Small intestine (tissue), 7 donors: ENCODE measurements at regions not wholly inside any gene's neighbourhood (a gene's known extent, or its start where the extent isn't known, plus 50 kb on each side); places are given as distances from the start of the nearest gene placed in this dataset.

ENCODE experiments used
- DNase-seq, 2 donors: peaks; one replicate each; pipeline versions ENCODE4 v3.0.0 to v3.0.0-alpha.2; 2013
- FAIRE-seq: peaks from 2 replicates; lab custom pipeline; 2012; peaks lifted over from hg19 to GRCh38; lab: Jason Lieb, UNC
- H3K27ac ChIP-seq, 3 donors: one replicate each; pipeline ENCODE4 v1.5.1; 2013; ENCODE audit warnings: low read length in 2 of 3, mild to moderate bottlenecking in 2 of 3, control low read depth in 1 of 3, inconsistent platforms in 1 of 3, low read depth in 1 of 3, moderate library complexity in 1 of 3
- H3K27me3 ChIP-seq, 3 donors: one replicate each; pipeline ENCODE4 v1.6.1; 2013; ENCODE audit warnings: low read length in 3 of 3, inconsistent platforms in 1 of 3; ENCODE audit not compliant: control insufficient read depth in 3 of 3, insufficient read depth in 3 of 3
- H3K36me3 ChIP-seq, 3 donors: one replicate each; pipeline ENCODE4 v1.6.1; 2013; ENCODE audit warnings: low read length in 3 of 3, inconsistent platforms in 1 of 3, low read depth in 1 of 3, mild to moderate bottlenecking in 1 of 3, moderate library complexity in 1 of 3; ENCODE audit not compliant: control insufficient read depth in 3 of 3, insufficient read depth in 2 of 3
- H3K4me1 ChIP-seq, 3 donors: one replicate each; pipeline ENCODE4 v1.6.1; 2013; ENCODE audit warnings: low read length in 2 of 3, inconsistent platforms in 1 of 3, low read depth in 1 of 3, mild to moderate bottlenecking in 1 of 3, moderate library complexity in 1 of 3; ENCODE audit not compliant: control insufficient read depth in 3 of 3, insufficient read depth in 2 of 3
- H3K4me3 ChIP-seq, 3 donors: one replicate each; pipeline ENCODE4 v1.5.1; 2013; ENCODE audit warnings: low read length in 3 of 3, control low read depth in 1 of 3, inconsistent platforms in 1 of 3, low read depth in 1 of 3, mild to moderate bottlenecking in 1 of 3, moderate library complexity in 1 of 3
- H3K9me3 ChIP-seq, 2 donors: one replicate each; pipeline ENCODE4 v1.6.1; 2013; ENCODE audit warnings: low read depth in 1 of 2, low read length in 1 of 2; ENCODE audit not compliant: control insufficient read depth in 2 of 2, insufficient read depth in 1 of 2
- WGBS, 3 donors: extraction: QIAGEN DNeasy Blood & Tissue Kit; methylation state at CpG; one replicate each; pipeline ENCODE4 v1.1.7; 2013; 5-methylcytosine and 5-hydroxymethylcytosine counted together
- donor health status: healthy with polysubstance abuse.
- donor health status: control.
- donor health status: control.
- donor health status: Bipolar disorder and iron deficiency.
- donor health status: healthy.

GRCh38 chr6:146865756-146866379 lies 267.1 kb downstream of the ADGB start:
- H3K4me1 ChIP-seq = no peaks in the 10 kb centered on the region
- H3K27me3 ChIP-seq = no peaks in the 10 kb centered on the region
- WGBS, 3 donors = 75 to 82% (median 82%) methylated on average over 5 of the region's 5 CpGs
- no peak for DNase-seq
- H3K27ac ChIP-seq = no peak overlapping the region
- H3K36me3 ChIP-seq = no peaks in the 10 kb centered on the region
- H3K4me3 ChIP-seq = no peak overlapping the region
- H3K9me3 ChIP-seq = no peaks in the 10 kb centered on the region
- FAIRE-seq = no peak

- Histone ChIP-seq H3K4me3 (no peak overlapping the region), H3K9me3 (no peaks in the 10 kb centered on the region), H3K4me1 (no peaks in the 10 kb centered on the region), H3K36me3 (no peaks in the 10 kb centered on the region), H3K27me3 (no peaks in the 10 kb centered on the region), H3K27ac (no peak overlapping the region)
- DNase-seq = no peak
- 88 to 92% (median 88%) methylated on average over 4 of the region's 4 CpGs for WGBS, 3 donors
- no peak for FAIRE-seq
Observed at GRCh38 chr6:146866731-146867414, 268.1 kb downstream of the ADGB start.

- Histone ChIP-seq H3K36me3 (no peaks in the 10 kb centered on the region), H3K27me3 (no peaks in the 10 kb centered on the region), H3K4me1 (no peaks in the 10 kb centered on the region), H3K27ac (no peak overlapping the region), H3K4me3 (no peak overlapping the region), H3K9me3 (no peaks in the 10 kb centered on the region)
- 67 to 79% (median 78%) methylated on average over 4 of the region's 4 CpGs for WGBS, 3 donors
- no peak for DNase-seq
- no peak for FAIRE-seq
Observed at GRCh38 chr6:146868671-146869209, 270.0 kb downstream of the ADGB start.

GRCh38 chr6:146870760-146871159 lies 272.0 kb downstream of the ADGB start:
- no peaks in the 10 kb centered on the region for H3K4me1 ChIP-seq
- no peaks in the 10 kb centered on the region for H3K9me3 ChIP-seq
- no peak overlapping the region for H3K27ac ChIP-seq
- no peaks in the 10 kb centered on the region for H3K27me3 ChIP-seq
- DNase-seq (no peak), FAIRE-seq (no peak)
- H3K36me3 ChIP-seq = no peaks in the 10 kb centered on the region
- 74 to 92% (median 76%) methylated on average over 3 of the region's 3 CpGs for WGBS, 3 donors
- no peak overlapping the region for H3K4me3 ChIP-seq

- peak; percentile 53 to 56 for DNase-seq
- no peak for FAIRE-seq
- Histone ChIP-seq H3K9me3 (no peaks in the 10 kb centered on the region), H3K36me3 (no peaks in the 10 kb centered on the region), H3K4me3 (no peak overlapping the region), H3K27me3 (no peaks in the 10 kb centered on the region), H3K4me1 (peaks cover 0 to 4% (median 0%) of the 10 kb centered on the region in 3 donors), H3K27ac (no peak overlapping the region)
- WGBS, 3 donors = 43 to 70% (median 52%) methylated on average over 12 of the region's 12 CpGs
Observed at GRCh38 chr6:146871611-146872425, 273.0 kb downstream of the ADGB start.

- Histone ChIP-seq H3K9me3 (no peaks in the 10 kb centered on the region), H3K27me3 (no peaks in the 10 kb centered on the region), H3K27ac (no peak overlapping the region), H3K4me3 (no peak overlapping the region), H3K4me1 (peaks cover 0 to 4% (median 0%) of the 10 kb centered on the region in 3 donors), H3K36me3 (no peaks in the 10 kb centered on the region)
- FAIRE-seq (no peak), DNase-seq (no peak)
- 91 to 94% (median 94%) methylated on average over 1 of the region's 1 CpG for WGBS, 3 donors
Observed at GRCh38 chr6:146872426-146872785, 273.6 kb downstream of the ADGB start.

GRCh38 chr6:146874278-146875018 lies 275.7 kb downstream of the ADGB start:
- H3K27me3 ChIP-seq = no peaks in the 10 kb centered on the region
- 89 to 95% (median 93%) methylated on average over 4 of the region's 4 CpGs for WGBS, 3 donors
- no peaks in the 10 kb centered on the region for H3K9me3 ChIP-seq
- DNase-seq (no peak), FAIRE-seq (no peak)
- no peak overlapping the region for H3K27ac ChIP-seq
- H3K36me3 ChIP-seq = no peaks in the 10 kb centered on the region
- H3K4me3 ChIP-seq = no peak overlapping the region
- peaks cover 0 to 10% (median 3%) of the 10 kb centered on the region in 3 donors for H3K4me1 ChIP-seq

- no peak overlapping the region for H3K27ac ChIP-seq
- 89 to 96% (median 92%) methylated on average over 4 of the region's 4 CpGs for whole genome bisulfite sequencing, 3 donors
- peaks cover 0 to 10% (median 3%) of the 10 kb centered on the region in 3 donors for H3K4me1 ChIP-seq
- DNase-seq (no peak), FAIRE-seq (no peak)
- no peaks in the 10 kb centered on the region for H3K9me3 ChIP-seq
- H3K36me3 ChIP-seq = no peaks in the 10 kb centered on the region
- H3K27me3 ChIP-seq = no peaks in the 10 kb centered on the region
- no peak overlapping the region for H3K4me3 ChIP-seq
Observed at GRCh38 chr6:146875927-146876270, 277.1 kb downstream of the ADGB start.
